Left ventricle myocardium superior (tissue), 1 donor: ENCODE measurements at regions not wholly inside any gene's neighbourhood (a gene's known extent, or its start where the extent isn't known, plus 50 kb on each side); places are given as distances from the start of the nearest gene placed in this dataset.

ENCODE experiments used
- ATAC-seq: fragments of 200-7000 bp; cut with Tn5 transposase; one replicate; pipeline ENCODE4 v1.9.1; 2020; ENCODE audit warnings: mild to moderate bottlenecking, moderate library complexity
- DNase-seq: peaks from one replicate; pipeline ENCODE4 v3.0.0-alpha.2; 2020
- intact Hi-C: fragments of 100-400 bp; cut with micrococcal nuclease; formaldehyde crosslinking; loops from one replicate; pipeline ENCODE4 v1.11.0; 2022
- donor health status: DM: no; HTN: yes; CAD: no; lungs with severe emphysema.

- ATAC-seq (no peak), DNase-seq (no peak)
- intact Hi-C loops: no loop called here
These were observed 1015.0 kb upstream of the TENM4 start for GRCh38 chr11:80455818-80456217.

DNA sequence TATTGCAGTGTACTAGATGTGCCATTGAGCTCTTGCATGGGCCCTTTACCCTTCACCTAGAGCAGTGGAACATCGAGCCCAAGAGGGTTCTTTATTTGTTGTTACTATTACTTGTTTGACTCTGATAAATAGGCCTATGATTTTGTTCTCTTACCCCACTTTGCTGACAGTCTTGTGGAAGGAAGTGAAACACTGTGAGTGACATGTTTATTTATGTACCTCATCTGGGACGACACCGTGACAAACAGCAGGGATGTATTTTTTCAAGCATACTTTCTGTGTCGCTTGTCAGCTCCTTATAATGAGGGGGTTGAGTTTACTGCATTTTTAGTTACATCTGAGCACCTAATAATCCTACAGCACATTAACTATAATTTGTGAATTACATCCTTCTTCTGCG is 1010.3 kb upstream of the TENM4 start:
- intact Hi-C loops: no loop called here
- ATAC-seq (no peak), DNase-seq (no peak)

DNA sequence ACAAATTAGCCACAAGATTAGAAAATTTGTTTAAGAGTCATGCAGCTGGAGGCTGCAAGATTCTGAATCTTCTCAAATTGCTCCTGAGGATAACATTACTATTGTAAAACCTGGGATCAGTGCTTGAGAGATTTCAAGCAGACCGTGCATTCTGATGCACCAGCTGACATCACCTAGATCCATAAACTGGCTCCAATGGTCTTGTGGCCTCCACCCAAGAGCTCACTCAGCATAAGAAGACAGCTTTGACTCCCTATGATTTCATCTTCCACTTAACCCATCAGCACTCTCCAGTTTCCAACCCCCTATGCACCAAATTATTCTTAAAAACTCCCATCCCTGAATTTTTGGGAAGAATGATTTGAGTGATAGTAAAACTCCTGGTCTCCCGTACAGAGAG is 1007.9 kb upstream of the TENM4 start:
- DNase-seq (no peak), ATAC-seq (no peak)
- intact Hi-C loops: no loop called here

DNA sequence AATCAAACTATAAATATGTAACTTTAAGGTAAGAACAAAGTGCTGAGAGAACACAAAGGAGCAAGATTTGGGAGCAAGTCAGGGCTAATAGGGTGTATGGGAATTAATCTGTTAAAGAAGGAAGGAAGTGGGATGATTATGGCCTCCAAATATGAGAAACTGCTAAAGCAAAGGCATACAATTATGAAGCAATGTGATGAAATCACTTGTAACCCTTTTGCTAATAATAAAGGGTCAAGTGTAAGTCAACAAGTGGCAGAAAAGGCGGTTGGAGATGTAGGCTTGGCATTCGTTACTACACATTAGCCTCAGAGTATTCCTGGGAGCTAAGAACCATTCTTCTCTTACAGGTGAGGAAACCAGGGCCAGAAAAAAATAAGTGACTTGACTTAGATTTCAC is 1002.3 kb upstream of the TENM4 start:
- ATAC-seq (no peak), DNase-seq (no peak)
- intact Hi-C loops: no loop called here

DNA sequence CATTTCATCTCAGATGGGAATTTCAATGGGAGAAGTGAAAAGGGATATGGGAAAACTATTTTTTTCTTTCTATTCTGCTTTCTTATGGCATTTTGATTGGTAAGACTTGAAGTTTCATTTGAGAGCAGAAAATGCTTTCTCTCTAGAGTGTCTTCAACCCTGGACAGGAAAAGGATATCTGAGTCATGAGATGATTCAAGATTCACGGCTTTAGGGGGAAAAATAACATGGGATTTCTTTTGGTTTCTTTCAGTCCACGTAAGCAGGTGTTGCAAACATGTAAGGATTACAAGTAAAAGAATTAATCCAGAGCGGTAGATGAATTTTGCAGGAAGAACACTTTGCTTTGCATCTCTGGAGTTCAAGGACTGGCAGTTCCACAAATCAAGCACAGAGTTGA is 1001.0 kb upstream of the TENM4 start:
- intact Hi-C loops: no loop called here
- no peak for ATAC-seq
- no peak for DNase-seq

- DNase-seq (no peak), ATAC-seq (no peak)
- intact Hi-C loops: no loop called here
These were observed 1000.0 kb upstream of the TENM4 start for GRCh38 chr11:80440835-80441234.

DNA sequence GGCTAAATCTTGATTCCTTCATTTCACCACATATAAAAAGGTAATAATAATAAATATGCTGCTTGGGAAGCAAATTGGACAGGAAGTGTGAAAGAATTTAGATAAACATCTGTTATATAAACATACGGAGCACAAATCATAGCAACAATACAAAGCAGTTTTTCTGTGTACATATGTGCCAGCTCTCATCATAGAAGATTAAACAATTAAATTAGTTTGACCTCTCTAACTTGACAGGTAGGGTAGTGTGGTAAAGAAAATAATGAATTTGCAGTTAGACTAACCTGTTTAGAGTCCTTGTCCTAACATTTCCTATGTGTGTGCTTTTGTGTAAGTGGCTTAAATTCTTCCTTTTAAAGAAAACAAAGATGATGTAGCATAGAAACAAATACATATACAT is 995.7 kb upstream of the TENM4 start:
- ATAC-seq (no peak), DNase-seq (no peak)
- intact Hi-C loops: no loop called here

DNA sequence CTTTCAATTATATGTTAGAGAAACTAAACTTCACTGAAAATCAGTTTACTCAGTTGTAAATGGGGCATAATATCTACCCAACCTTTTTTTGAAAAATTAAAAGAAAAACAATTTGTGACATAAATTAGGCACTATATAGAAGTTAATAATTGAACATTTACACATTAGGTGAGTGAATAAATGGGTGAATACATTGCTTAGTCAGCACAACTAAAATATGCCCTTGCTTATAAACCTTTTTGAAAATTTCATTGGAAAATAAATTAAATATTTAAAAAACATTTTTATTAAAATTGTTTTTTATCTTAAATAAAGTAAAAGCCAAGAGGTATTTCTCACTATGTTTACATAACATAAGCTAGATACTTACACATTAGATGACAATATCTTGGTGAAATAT is 994.5 kb upstream of the TENM4 start:
- ATAC-seq: no peak
- intact Hi-C loops: no loop called here

GRCh38 chr11:80432057-80432456 is 991.2 kb upstream of the TENM4 start:
- ATAC-seq (no peak), DNase-seq (no peak)
- intact Hi-C loops: no loop called here

More for the DNA sequence above, 994.5 kb upstream of the TENM4 start:
- no peak for DNase-seq

GRCh38 chr11:80424012-80424695 is 983.3 kb upstream of the TENM4 start:
- intact Hi-C loops: no loop called here
- DNase-seq (no peak), ATAC-seq (no peak)

GRCh38 chr11:80420374-80420773 is 979.5 kb upstream of the TENM4 start:
- DNase-seq (no peak), ATAC-seq (no peak)
- intact Hi-C loops: no loop called here

DNA sequence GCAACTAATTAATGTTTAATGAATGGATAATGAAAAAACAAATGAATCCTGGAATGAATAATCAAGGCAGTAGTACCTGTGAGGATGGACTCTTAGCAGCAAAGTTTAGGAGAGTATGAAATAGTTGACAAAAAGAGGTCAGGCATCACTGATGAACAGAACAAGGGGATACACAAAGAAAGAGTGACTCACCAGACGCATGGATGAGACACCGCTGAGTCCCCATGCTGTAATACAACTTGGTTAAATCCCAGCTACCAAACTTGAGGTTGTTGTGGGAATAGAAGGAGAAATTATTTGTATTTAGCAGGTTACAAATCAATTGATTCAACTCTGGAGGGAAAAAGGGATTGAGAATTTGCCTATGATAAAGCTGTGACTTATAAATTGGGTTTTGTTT is 976.9 kb upstream of the TENM4 start:
- DNase-seq: no peak
- no peak for ATAC-seq
- intact Hi-C loops: no loop called here

- DNase-seq (no peak), ATAC-seq (no peak)
- intact Hi-C loops: no loop called here
These were observed 974.8 kb upstream of the TENM4 start for GRCh38 chr11:80415580-80415979.

DNA sequence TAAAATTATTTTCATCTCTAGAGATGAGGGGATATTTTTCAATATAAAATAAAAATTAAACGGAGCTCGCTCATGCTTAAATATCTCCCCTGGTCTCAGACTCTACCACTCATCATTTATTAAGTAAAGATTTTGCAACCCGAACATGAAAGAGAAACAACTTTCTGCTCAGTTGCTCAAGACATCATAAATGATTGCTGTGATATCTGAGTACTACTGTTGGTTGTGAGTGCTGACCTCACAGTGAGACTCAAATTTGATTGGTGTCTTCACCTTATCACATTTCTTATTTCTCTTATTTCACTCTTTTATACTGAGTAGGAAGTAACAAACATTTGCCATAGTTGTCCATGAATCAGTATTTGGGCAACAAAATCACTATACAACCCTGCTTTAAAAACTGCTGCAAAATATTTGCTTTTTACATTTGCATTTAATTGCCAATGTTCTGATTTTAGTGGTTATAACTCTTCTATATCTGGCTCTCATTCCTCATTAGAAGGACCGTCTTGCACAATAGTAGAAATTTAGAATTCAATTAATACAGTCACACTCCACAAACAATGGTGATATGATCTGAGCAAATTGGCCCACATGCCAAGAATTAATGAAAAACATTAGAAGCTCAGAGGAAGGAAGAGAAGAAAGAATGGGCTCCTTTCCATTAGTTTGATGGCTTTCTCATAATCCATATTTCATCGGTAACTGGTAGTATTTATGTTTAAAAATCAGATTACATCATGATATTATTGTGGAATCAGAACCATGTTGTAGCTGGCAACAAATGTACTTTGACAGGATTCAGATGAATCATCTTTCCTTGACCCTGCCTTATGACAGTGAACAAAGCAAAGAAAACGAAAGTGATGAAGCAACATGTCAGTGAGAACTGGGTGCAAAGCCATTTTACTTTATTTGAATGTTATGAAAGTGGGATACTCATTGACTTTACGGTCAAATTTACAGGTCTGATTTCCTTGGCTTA is 973.6 kb upstream of the TENM4 start:
- ATAC-seq (no peak), DNase-seq (no peak)
- intact Hi-C loops: no loop called here

- no peak for ATAC-seq
- DNase-seq: no peak
- intact Hi-C loops: no loop called here
These were observed 971.8 kb upstream of the TENM4 start for GRCh38 chr11:80412604-80413003.

- intact Hi-C loops: no loop called here
- DNase-seq: no peak
- no peak for ATAC-seq
These were observed 952.4 kb upstream of the TENM4 start for GRCh38 chr11:80393210-80393609.

GRCh38 chr11:80390505-80390904 is 949.7 kb upstream of the TENM4 start:
- ATAC-seq: no peak
- no peak for DNase-seq
- intact Hi-C loops: no loop called here

- DNase-seq: no peak
- no peak for ATAC-seq
- intact Hi-C loops: no loop called here
These were observed 947.7 kb upstream of the TENM4 start for GRCh38 chr11:80388536-80388935.

DNA sequence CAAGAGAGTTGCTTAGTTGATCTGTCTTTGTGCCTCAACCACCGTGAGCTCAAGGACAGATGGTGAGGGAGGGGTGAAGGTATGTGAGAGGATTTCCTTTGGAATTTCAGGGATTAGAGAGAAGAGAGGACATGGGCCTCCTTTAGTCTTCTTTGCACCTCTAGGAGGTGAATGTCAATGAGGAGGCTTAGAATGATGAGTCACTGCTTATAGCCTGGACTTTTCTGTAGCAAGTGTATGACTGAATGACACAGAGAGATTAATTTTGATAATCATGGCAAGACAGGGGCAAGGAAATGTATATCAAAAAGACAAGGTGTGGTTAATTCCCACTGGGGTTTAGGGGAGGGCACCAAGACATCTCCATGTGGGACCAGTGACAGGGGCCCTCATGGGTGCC is 947.3 kb upstream of the TENM4 start:
- intact Hi-C loops: no loop called here
- ATAC-seq: no peak

GRCh38 chr11:80383655-80384054 is 942.8 kb upstream of the TENM4 start:
- intact Hi-C loops: no loop called here
- DNase-seq (no peak), ATAC-seq (no peak)

More for the DNA sequence above, 947.3 kb upstream of the TENM4 start:
- DNase-seq: no peak
